ENCODE measurements at regions not wholly inside any gene's neighbourhood (a gene's known extent, or its start where the extent isn't known, plus 50 kb on each side); places are given as distances from the start of the nearest gene placed in this dataset.

- Histone ChIP-seq H3K9me2 (ENCODE audit: low read depth, low read length) (no peaks in the 10 kb centered on the region), H3K36me3 (ENCODE audit: insufficient read depth, low read length) (no peaks in the 10 kb centered on the region), H3K79me2 (ENCODE audit: insufficient read depth, low read length) (no peaks in the 10 kb centered on the region), H3K4me3 (ENCODE audit: low read depth, low read length, poor library complexity, severe bottlenecking) (no peak overlapping the region), H3F3A (ENCODE audit: insufficient read depth, low read length) (no peaks in the 10 kb centered on the region), H2AFZ (ENCODE audit: low read length) (no peak overlapping the region), H3K9me3 (ENCODE audit: low read length) (no peaks in the 10 kb centered on the region), H3K27me3 (ENCODE audit: insufficient read depth, low read length) (no peaks in the 10 kb centered on the region), H3K4me1 (ENCODE audit: insufficient read depth, low read length, severe bottlenecking) (no peaks in the 10 kb centered on the region), H4K20me1 (ENCODE audit: insufficient read depth, low read length) (no peaks in the 10 kb centered on the region), H3K9ac (ENCODE audit: low read length) (no peak overlapping the region), H3K27ac (ENCODE audit: low read depth, low read length, poor library complexity, severe bottlenecking) (no peak overlapping the region), H3K4me2 (ENCODE audit: low read length) (no peak overlapping the region)
- TF ChIP-seq, protein P1, sequence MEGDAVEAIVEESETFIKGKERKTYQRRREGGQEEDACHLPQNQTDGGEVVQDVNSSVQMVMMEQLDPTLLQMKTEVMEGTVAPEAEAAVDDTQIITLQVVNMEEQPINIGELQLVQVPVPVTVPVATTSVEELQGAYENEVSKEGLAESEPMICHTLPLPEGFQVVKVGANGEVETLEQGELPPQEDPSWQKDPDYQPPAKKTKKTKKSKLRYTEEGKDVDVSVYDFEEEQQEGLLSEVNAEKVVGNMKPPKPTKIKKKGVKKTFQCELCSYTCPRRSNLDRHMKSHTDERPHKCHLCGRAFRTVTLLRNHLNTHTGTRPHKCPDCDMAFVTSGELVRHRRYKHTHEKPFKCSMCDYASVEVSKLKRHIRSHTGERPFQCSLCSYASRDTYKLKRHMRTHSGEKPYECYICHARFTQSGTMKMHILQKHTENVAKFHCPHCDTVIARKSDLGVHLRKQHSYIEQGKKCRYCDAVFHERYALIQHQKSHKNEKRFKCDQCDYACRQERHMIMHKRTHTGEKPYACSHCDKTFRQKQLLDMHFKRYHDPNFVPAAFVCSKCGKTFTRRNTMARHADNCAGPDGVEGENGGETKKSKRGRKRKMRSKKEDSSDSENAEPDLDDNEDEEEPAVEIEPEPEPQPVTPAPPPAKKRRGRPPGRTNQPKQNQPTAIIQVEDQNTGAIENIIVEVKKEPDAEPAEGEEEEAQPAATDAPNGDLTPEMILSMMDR (IDR thresholded peaks at IDR 0.05; ENCODE audit: low read length): no peak
- no peak for TF ChIP-seq EZH2 (IDR thresholded peaks at IDR 0.05; ENCODE audit: borderline replicate concordance, low read length)
These were observed 237.6 kb upstream of the RIOK2 start for GRCh38 chr5:97420646-97421045.

DNA sequence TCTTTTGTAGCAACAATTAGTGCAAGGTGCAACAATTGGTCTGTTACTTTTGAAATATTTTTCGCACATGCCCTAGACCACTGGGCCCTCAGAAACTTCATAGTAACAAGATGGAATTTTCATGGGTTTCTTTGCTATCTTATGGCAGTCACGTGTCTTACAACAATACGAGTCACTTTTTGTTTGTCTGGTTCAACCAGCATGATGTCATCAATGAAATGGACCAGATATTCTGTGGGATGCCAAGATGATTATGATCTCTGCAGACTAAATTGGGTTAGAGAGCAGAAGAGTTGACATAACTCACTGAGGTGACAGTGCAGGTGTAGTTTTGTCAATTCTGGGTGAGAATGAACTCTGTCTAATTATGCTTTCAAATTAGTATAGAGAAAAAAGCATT lies 239.6 kb upstream of the RIOK2 start:
- no peaks in the 10 kb centered on the region for H3K27me3 ChIP-seq (ENCODE audit: insufficient read depth, low read length)
- TF ChIP-seq, protein P1 (IDR thresholded peaks at IDR 0.05; ENCODE audit: low read length): no peak
- no peak for TF ChIP-seq EZH2 (IDR thresholded peaks at IDR 0.05; ENCODE audit: borderline replicate concordance, low read length)
- H3K27ac ChIP-seq (ENCODE audit: low read depth, low read length, poor library complexity, severe bottlenecking): no peak overlapping the region
- H3F3A ChIP-seq (ENCODE audit: insufficient read depth, low read length): no peaks in the 10 kb centered on the region
- H3K9me2 ChIP-seq (ENCODE audit: low read depth, low read length): no peaks in the 10 kb centered on the region
- H4K20me1 ChIP-seq (ENCODE audit: insufficient read depth, low read length): no peaks in the 10 kb centered on the region
- no peaks in the 10 kb centered on the region for H3K9me3 ChIP-seq (ENCODE audit: low read length)
- no peaks in the 10 kb centered on the region for H3K4me1 ChIP-seq (ENCODE audit: insufficient read depth, low read length, severe bottlenecking)
- no peaks in the 10 kb centered on the region for H3K36me3 ChIP-seq (ENCODE audit: insufficient read depth, low read length)
- H3K4me2 ChIP-seq (ENCODE audit: low read length): no peak overlapping the region
- H2AFZ ChIP-seq (ENCODE audit: low read length): no peak overlapping the region
- no peak overlapping the region for H3K9ac ChIP-seq (ENCODE audit: low read length)
- no peak overlapping the region for H3K4me3 ChIP-seq (ENCODE audit: low read depth, low read length, poor library complexity, severe bottlenecking)
- no peaks in the 10 kb centered on the region for H3K79me2 ChIP-seq (ENCODE audit: insufficient read depth, low read length)

- no peaks in the 10 kb centered on the region for H3K79me2 ChIP-seq (ENCODE audit: insufficient read depth, low read length)
- H3K27ac ChIP-seq (ENCODE audit: low read depth, low read length, poor library complexity, severe bottlenecking): no peak overlapping the region
- no peaks in the 10 kb centered on the region for H3F3A ChIP-seq (ENCODE audit: insufficient read depth, low read length)
- no peaks in the 10 kb centered on the region for H3K27me3 ChIP-seq (ENCODE audit: insufficient read depth, low read length)
- H3K4me1 ChIP-seq (ENCODE audit: insufficient read depth, low read length, severe bottlenecking): no peaks in the 10 kb centered on the region
- no peak overlapping the region for H2AFZ ChIP-seq (ENCODE audit: low read length)
- H3K9me3 ChIP-seq (ENCODE audit: low read length): no peaks in the 10 kb centered on the region
- TF ChIP-seq, protein P1 (IDR thresholded peaks at IDR 0.05; ENCODE audit: low read length): no peak; the same call in 1 of the 2 replicates
- TF ChIP-seq EZH2 (IDR thresholded peaks at IDR 0.05; ENCODE audit: borderline replicate concordance, low read length): no peak
- H3K4me2 ChIP-seq (ENCODE audit: low read length): no peak overlapping the region
- H4K20me1 ChIP-seq (ENCODE audit: insufficient read depth, low read length): no peaks in the 10 kb centered on the region
- H3K4me3 ChIP-seq (ENCODE audit: low read depth, low read length, poor library complexity, severe bottlenecking): no peak overlapping the region
- no peak overlapping the region for H3K9ac ChIP-seq (ENCODE audit: low read length)
- no peaks in the 10 kb centered on the region for H3K9me2 ChIP-seq (ENCODE audit: low read depth, low read length)
- H3K36me3 ChIP-seq (ENCODE audit: insufficient read depth, low read length): no peaks in the 10 kb centered on the region
These were observed 242.5 kb upstream of the RIOK2 start for GRCh38 chr5:97425511-97425910.

All from OCI-LY1 (cell line).